Osteocyte (in vitro differentiated cells): ENCODE measurements at regions not wholly inside any gene's neighbourhood (a gene's known extent, or its start where the extent isn't known, plus 50 kb on each side); places are given as distances from the start of the nearest gene placed in this dataset.
A peak's percentile ranks its signal among the peaks of the same experiment; 100 is the strongest.
"Not testable (repeated sequence)": the region's sequence is repeated elsewhere in the genome, so short reads cannot be mapped to it uniquely, and the experiment has no call there.

Experiments used
- DNase-seq: peaks from one replicate; pipeline ENCODE4 v3.0.0; 2021; ENCODE audit warnings: mixed read lengths; ENCODE audit not compliant: unreplicated experiment; ENCODE audit errors: extremely low spot score
- H3K27ac Mint-ChIP-seq: one replicate; pipeline ENCODE4 v1.8.0; 2021; ENCODE audit warnings: mild to moderate bottlenecking, mixed read lengths; ENCODE audit not compliant: unreplicated experiment
- H3K27me3 Mint-ChIP-seq: one replicate; pipeline ENCODE4 v1.8.0; 2021; ENCODE audit warnings: mixed read lengths; ENCODE audit not compliant: unreplicated experiment
- H3K36me3 Mint-ChIP-seq: one replicate; pipeline ENCODE4 v1.8.0; 2021; ENCODE audit warnings: mixed read lengths; ENCODE audit not compliant: unreplicated experiment
- H3K4me1 Mint-ChIP-seq: one replicate; pipeline ENCODE4 v1.8.0; 2021; ENCODE audit warnings: mixed read lengths; ENCODE audit not compliant: unreplicated experiment
- H3K4me3 Mint-ChIP-seq: one replicate; pipeline ENCODE4 v1.8.0; 2021; ENCODE audit warnings: mild to moderate bottlenecking, moderate library complexity, mixed read lengths; ENCODE audit not compliant: unreplicated experiment
- H3K9me3 Mint-ChIP-seq: one replicate; pipeline ENCODE4 v1.8.0; 2021; ENCODE audit warnings: mixed read lengths; ENCODE audit not compliant: unreplicated experiment
- TF ChIP-seq, protein P1 (sequence below): fragments of 200-600 bp; sonication (generic); IDR thresholded peaks from 2 replicates; pipeline ENCODE4 v1.5.0; 2021; ENCODE audit warnings: antibody characterized with exemption, mild to moderate bottlenecking, moderate library complexity

DNA sequence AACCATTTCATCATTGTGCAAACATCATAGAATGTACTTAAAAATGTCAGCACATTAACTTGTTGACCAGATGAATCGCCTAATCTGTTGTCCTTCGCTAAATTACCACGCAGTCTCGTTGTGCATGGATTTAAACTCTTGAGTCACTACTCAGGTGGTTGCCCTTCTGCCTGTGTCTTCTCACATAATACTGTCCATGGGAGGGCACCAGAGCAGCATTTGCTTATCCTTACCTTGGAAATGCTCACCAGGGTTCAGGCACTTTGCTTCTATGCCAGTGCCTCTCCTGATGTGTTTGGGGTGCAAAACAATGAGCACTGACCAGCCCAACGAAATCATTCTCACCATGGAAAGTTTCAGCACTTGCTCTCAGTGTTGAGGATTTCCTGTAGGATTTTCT, 559.9 kb downstream of the RWDD3 start:
- no peaks in the 10 kb centered on the region for H3K4me1 Mint-ChIP-seq
- H3K36me3 Mint-ChIP-seq = no peaks in the 10 kb centered on the region
- H3K4me3 Mint-ChIP-seq = no peak overlapping the region
- no peaks in the 10 kb centered on the region for H3K9me3 Mint-ChIP-seq
- H3K27ac Mint-ChIP-seq = no peak overlapping the region
- TF ChIP-seq, protein P1, sequence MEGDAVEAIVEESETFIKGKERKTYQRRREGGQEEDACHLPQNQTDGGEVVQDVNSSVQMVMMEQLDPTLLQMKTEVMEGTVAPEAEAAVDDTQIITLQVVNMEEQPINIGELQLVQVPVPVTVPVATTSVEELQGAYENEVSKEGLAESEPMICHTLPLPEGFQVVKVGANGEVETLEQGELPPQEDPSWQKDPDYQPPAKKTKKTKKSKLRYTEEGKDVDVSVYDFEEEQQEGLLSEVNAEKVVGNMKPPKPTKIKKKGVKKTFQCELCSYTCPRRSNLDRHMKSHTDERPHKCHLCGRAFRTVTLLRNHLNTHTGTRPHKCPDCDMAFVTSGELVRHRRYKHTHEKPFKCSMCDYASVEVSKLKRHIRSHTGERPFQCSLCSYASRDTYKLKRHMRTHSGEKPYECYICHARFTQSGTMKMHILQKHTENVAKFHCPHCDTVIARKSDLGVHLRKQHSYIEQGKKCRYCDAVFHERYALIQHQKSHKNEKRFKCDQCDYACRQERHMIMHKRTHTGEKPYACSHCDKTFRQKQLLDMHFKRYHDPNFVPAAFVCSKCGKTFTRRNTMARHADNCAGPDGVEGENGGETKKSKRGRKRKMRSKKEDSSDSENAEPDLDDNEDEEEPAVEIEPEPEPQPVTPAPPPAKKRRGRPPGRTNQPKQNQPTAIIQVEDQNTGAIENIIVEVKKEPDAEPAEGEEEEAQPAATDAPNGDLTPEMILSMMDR = peak; percentile 21
- peaks cover 2% of the 10 kb centered on the region for H3K27me3 Mint-ChIP-seq
- no peak for DNase-seq

DNA sequence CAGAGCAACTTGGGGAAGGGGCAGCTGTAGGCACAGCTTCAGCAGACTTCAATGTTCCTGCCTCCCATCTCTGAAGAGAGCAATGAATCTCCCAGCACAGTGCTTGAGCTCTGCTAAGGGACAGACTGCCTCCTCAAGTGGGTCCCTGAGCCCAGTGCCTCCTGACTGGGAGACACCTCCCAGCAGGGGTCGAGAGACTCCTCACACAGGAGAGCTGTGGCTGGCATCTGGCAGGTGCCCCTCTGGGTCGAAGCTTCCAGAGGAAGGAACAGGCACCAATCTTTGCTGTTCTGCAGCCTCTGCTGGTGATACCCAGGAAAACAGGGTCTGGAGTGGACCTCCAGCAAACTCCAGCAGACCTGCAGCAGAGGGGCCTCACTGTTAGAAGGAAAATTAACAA, 563.8 kb downstream of the RWDD3 start:
- not testable (repeated sequence) for H3K9me3 Mint-ChIP-seq, DNase-seq

DNA sequence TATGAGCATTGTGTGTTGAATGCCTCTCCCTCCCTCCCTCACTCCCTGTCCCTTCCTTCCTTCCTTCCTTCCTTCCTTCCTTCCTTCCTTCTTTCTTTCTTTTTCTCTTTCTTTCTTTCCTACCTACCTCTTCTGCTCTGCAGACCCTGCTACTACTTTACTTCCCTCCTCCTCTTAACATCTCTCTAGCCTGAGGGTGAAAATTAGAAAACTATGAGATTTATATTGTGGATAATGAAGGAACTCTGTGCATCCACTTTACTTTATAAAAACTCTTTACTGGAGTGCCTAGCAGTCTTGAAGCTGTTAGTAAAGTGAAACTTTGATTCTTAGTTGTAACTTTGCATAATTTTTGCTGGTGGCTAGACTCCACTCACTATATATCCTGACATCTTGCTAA, 572.2 kb downstream of the RWDD3 start:
- DNase-seq = no peak
- TF ChIP-seq, protein P1 = no peak
- H3K4me1 Mint-ChIP-seq = no peaks in the 10 kb centered on the region

More for the DNA sequence above, 563.8 kb downstream of the RWDD3 start:
- H3K4me3 Mint-ChIP-seq, H3K27ac Mint-ChIP-seq, H3K27me3 Mint-ChIP-seq, H3K4me1 Mint-ChIP-seq, H3K36me3 Mint-ChIP-seq: not testable (repeated sequence)

DNA sequence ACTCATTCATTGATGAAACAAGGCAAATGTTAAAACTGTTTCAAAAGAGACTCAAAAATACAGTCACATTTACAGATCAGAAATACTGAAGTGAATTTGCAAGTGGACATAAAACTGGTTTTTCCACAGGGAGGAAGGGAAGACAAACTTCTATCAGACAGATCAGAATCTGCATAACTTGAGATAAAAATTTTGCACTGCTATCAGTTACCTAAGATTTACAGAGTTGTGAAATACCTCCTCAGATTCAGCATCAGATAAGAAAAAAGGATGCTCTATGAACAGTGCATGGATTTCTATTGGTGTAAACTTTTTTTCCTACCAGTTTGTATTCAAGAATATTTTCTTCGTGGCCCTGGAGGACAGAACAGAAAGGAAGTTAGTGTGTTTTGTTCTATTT, 575.4 kb downstream of the RWDD3 start:
- TF ChIP-seq, protein P1 = no peak
- H3K27ac Mint-ChIP-seq = no peak overlapping the region
- no peak overlapping the region for H3K4me3 Mint-ChIP-seq
- no peaks in the 10 kb centered on the region for H3K36me3 Mint-ChIP-seq
- no peak for DNase-seq
- H3K9me3 Mint-ChIP-seq = no peaks in the 10 kb centered on the region
- no peaks in the 10 kb centered on the region for H3K27me3 Mint-ChIP-seq
- H3K4me1 Mint-ChIP-seq = no peaks in the 10 kb centered on the region

More for the DNA sequence above, 572.2 kb downstream of the RWDD3 start:
- Mint-ChIP-seq H3K9me3 (peaks cover 6% of the 10 kb centered on the region), H3K27me3 (no peaks in the 10 kb centered on the region), H3K4me3 (no peak overlapping the region), H3K27ac (no peak overlapping the region), H3K36me3 (no peaks in the 10 kb centered on the region)

DNA sequence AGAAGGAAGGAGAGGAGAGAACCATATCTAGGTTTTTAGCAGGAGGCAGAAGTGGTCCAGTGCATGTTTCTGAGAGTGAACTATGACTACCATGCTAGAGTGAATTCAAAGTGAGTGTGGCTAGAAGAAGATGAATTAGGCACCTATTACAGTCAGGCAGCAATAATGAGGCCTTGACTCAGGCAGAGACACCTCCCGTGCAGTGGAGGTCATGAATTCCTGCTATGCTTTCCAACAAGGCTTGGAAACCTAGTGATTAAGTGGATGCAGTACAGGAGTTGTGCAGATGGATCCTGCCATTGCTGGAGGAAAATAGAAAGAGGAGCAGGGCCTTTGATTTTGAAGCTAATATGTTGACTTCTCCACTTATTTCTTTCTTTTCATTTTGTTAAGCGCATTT, 581.5 kb downstream of the RWDD3 start:
- Mint-ChIP-seq H3K27ac (no peak overlapping the region), H3K36me3 (no peaks in the 10 kb centered on the region), H3K4me1 (no peaks in the 10 kb centered on the region), H3K9me3 (no peaks in the 10 kb centered on the region), H3K27me3 (no peaks in the 10 kb centered on the region), H3K4me3 (no peak overlapping the region)
- TF ChIP-seq, protein P1 = no peak
- DNase-seq = no peak

DNA sequence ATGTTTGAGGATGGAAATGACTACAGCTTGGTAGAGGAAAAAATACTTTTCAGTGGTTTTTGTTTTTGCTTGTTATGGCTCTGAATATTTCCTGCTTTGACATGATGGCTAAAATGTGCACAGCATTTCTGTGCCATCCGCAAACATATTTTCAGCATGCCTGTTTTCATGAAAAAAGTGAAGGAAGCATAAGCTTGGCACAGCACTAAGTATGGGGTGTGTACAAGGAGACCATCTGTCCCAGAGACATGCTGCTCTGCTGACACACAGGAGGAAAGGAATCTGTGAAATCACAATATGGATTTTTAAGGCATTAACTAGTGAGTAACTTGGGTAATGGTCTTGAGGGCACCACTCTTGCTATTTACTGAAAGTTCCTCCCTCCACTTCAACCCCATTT, 595.5 kb downstream of the RWDD3 start:
- TF ChIP-seq, protein P1 = no peak
- Mint-ChIP-seq H3K27me3 (peaks cover 2% of the 10 kb centered on the region), H3K9me3 (no peaks in the 10 kb centered on the region), H3K27ac (no peak overlapping the region), H3K36me3 (no peaks in the 10 kb centered on the region), H3K4me3 (no peak overlapping the region), H3K4me1 (no peaks in the 10 kb centered on the region)
- DNase-seq = no peak
